ENCODE measurements at regions not wholly inside any gene's neighbourhood (a gene's known extent, or its start where the extent isn't known, plus 50 kb on each side); places are given as distances from the start of the nearest gene placed in this dataset.

DNA sequence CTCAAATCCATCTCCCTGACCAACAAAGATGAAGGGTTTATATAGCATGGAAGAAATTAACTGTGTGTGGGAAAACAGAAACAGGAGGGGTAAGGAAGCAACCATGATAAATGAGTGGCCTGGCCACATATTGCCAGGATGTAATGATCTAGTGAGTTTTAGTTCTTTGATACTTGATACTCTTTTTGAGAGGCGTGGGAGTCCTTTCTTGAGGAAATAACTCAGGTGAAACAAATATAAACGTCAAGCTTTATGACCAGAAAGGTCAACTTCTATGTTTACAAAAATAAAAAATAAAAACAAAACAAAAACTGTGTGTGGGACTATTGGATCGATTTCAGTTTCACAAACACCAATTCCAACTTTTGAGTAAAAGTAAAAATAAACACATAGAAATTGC lies 860.8 kb upstream of the B3GALT2 start:
- TF ChIP-seq GATA2 (IDR thresholded peaks at IDR 0.05; ENCODE audit: low read depth, low read length) (no peak), GATA3 (IDR thresholded peaks at IDR 0.05; ENCODE audit: low read depth, low read length) (no peak)
